Esophagus muscularis mucosa (tissue), 3 donors: ENCODE measurements at regions not wholly inside any gene's neighbourhood (a gene's known extent, or its start where the extent isn't known, plus 50 kb on each side); places are given as distances from the start of the nearest gene placed in this dataset.

Source experiments
- POLR2AphosphoS5 ChIP-seq, 2 donors: sonication (generic); formaldehyde crosslinking; IDR thresholded peaks; one replicate each; pipeline ENCODE4 v1.6.1; 2017; ENCODE audit warnings: antibody characterized with exemption in 2 of 2
- TF ChIP-seq, protein P1 (sequence below), 3 experiments: fragments of 200-600 bp in 2 of 3; fragments of 450-650 bp in 1 of 3; sonication (generic) in 2 of 3; IDR thresholded peaks; one replicate each; pipeline ENCODE4 v1.5.1; 2017 to 2019; ENCODE audit warnings: antibody characterized with exemption in 3 of 3, mild to moderate bottlenecking in 2 of 3, moderate library complexity in 1 of 3

DNA sequence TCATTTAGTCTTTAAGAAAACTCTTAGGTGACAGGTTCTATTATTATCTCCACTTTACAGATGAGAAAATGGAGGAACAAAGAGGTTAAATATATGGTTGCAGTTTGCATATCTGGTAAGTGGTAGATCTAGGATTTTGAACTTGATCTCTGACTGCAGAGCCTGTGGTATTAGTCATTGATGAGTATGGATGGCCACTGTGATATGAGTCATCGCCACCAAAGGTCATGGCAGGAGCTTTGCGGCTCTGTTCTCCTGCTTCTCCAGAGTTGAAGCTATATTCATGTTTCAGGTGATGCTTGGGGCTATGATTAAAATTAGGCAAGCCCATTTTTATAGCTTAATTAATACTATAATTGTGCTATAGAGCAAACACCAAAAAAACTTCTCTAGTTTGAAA, 306.2 kb upstream of the DPPA4 start:
- no peak for TF ChIP-seq POLR2AphosphoS5 (IDR thresholded peaks at IDR 0.05)
- TF ChIP-seq, protein P1, sequence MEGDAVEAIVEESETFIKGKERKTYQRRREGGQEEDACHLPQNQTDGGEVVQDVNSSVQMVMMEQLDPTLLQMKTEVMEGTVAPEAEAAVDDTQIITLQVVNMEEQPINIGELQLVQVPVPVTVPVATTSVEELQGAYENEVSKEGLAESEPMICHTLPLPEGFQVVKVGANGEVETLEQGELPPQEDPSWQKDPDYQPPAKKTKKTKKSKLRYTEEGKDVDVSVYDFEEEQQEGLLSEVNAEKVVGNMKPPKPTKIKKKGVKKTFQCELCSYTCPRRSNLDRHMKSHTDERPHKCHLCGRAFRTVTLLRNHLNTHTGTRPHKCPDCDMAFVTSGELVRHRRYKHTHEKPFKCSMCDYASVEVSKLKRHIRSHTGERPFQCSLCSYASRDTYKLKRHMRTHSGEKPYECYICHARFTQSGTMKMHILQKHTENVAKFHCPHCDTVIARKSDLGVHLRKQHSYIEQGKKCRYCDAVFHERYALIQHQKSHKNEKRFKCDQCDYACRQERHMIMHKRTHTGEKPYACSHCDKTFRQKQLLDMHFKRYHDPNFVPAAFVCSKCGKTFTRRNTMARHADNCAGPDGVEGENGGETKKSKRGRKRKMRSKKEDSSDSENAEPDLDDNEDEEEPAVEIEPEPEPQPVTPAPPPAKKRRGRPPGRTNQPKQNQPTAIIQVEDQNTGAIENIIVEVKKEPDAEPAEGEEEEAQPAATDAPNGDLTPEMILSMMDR (IDR thresholded peaks at IDR 0.05), result no peak
